SK-N-SH (cell line): ENCODE measurements at regions not wholly inside any gene's neighbourhood (a gene's known extent, or its start where the extent isn't known, plus 50 kb on each side); places are given as distances from the start of the nearest gene placed in this dataset.

Source experiments
- CTCF ChIA-PET: fragments of 300-600, 350-600 bp; formaldehyde crosslinking; extraction: SDS; loops from one replicate; lab custom pipeline; 2021; lab: Yijun Ruan, JAX
- POLR2A ChIA-PET: fragments of 350-600 bp; sonication (Branson Sonifier 250); formaldehyde crosslinking; extraction: SDS; loops from one replicate; lab custom pipeline; 2020; ENCODE audit warnings: antibody characterized with exemption, inconsistent platforms; lab: Yijun Ruan, JAX
- DNase-seq: peaks from one replicate; pipeline ENCODE4 v3.0.0; 2012
- H2AFZ ChIP-seq: fragments of 200-600 bp; sonication (generic); 2 replicates; pipeline ENCODE4 v1.8.1; 2016; ENCODE audit warnings: antibody characterized with exemption, mild to moderate bottlenecking, low read depth
- H3F3A ChIP-seq: fragments of 200-600 bp; sonication (generic); replicated peaks from 2 replicates; pipeline ENCODE3; 2016; ENCODE audit warnings: antibody characterized with exemption, mild to moderate bottlenecking; ENCODE audit not compliant: insufficient read depth
- H3K27ac ChIP-seq, 2 experiments: fragments of 200-500 bp in 1 of 2; fragments of 200-600 bp in 1 of 2; sonication (Bioruptor generic) in 1 of 2; sonication (generic), shearing (Covaris generic) in 1 of 2; 2 replicates each; pipeline versions ENCODE4 v1.5.1 to v1.6.1; 2014 to 2016; ENCODE audit warnings: low read depth in 2 of 2, inconsistent platforms in 1 of 2, low read length in 1 of 2, mild to moderate bottlenecking in 1 of 2, mixed read lengths in 1 of 2
- H3K27me3 ChIP-seq: fragments of 200-600 bp; sonication (generic), shearing (Covaris generic); 2 replicates; pipeline ENCODE4 v1.6.1; 2016; ENCODE audit warnings: mixed run types; ENCODE audit not compliant: insufficient read depth
- H3K36me3 ChIP-seq, 2 experiments: fragments of 200-500 bp in 1 of 2; fragments of 200-600 bp in 1 of 2; sonication (Bioruptor generic) in 1 of 2; sonication (generic) in 1 of 2; replicated peaks in 1 of 2; 2 replicates each; pipeline versions ENCODE3 to v1.5.1; 2014 to 2016; ENCODE audit warnings: low read length in 1 of 2, mild to moderate bottlenecking in 1 of 2; ENCODE audit not compliant: insufficient read depth in 2 of 2, control insufficient read depth in 1 of 2
- H3K4me1 ChIP-seq, 2 experiments: fragments of 200-500 bp in 1 of 2; fragments of 200-600 bp in 1 of 2; sonication (Bioruptor generic) in 1 of 2; sonication (generic), shearing (Covaris generic) in 1 of 2; 2 replicates each; pipeline versions ENCODE4 v1.5.1 to v1.6.1; 2014 to 2016; ENCODE audit warnings: low read depth in 1 of 2, low read length in 1 of 2, mixed run types in 1 of 2; ENCODE audit not compliant: insufficient read depth in 2 of 2, control insufficient read depth in 1 of 2
- H3K4me2 ChIP-seq: fragments of 200-600 bp; sonication (generic), shearing (Covaris generic); 2 replicates; pipeline ENCODE4 v1.6.1; 2017; ENCODE audit warnings: mixed run types
- H3K4me3 ChIP-seq, 2 experiments: fragments of 200-500 bp in 1 of 2; fragments of 200-600 bp in 1 of 2; sonication (Bioruptor generic) in 1 of 2; sonication (generic), shearing (Covaris generic) in 1 of 2; 2 replicates each; pipeline versions ENCODE4 v1.5.1 to v1.8.1; 2014 to 2016; ENCODE audit warnings: low read depth in 2 of 2, inconsistent platforms in 1 of 2, low read length in 1 of 2, mild to moderate bottlenecking in 1 of 2, mixed read lengths in 1 of 2, moderate library complexity in 1 of 2
- H3K79me2 ChIP-seq: fragments of 200-600 bp; sonication (generic); 2 replicates; pipeline ENCODE4 v1.8.1; 2017; ENCODE audit warnings: mild to moderate bottlenecking; ENCODE audit not compliant: insufficient read depth
- H3K9ac ChIP-seq: fragments of 200-600 bp; sonication (generic); 2 replicates; pipeline ENCODE4 v1.6.1; 2017; ENCODE audit warnings: mixed run types
- H3K9me2 ChIP-seq: fragments of 200-600 bp; sonication (generic); 2 replicates; pipeline ENCODE4 v1.6.1; 2017; ENCODE audit warnings: mixed run types
- H3K9me3 ChIP-seq: fragments of 200-600 bp; sonication (generic); 2 replicates; pipeline ENCODE4 v1.6.1; 2017; ENCODE audit warnings: mixed run types, mild to moderate bottlenecking, moderate library complexity
- H4K20me1 ChIP-seq: fragments of 200-600 bp; sonication (generic); 2 replicates; pipeline ENCODE4 v1.6.1; 2017; ENCODE audit warnings: mild to moderate bottlenecking, mixed run types; ENCODE audit not compliant: insufficient read depth
- CTCF ChIP-seq: fragments of 200-600 bp; sonication (generic); IDR thresholded peaks from 2 replicates; pipeline ENCODE4 v1.6.1; 2017; ENCODE audit warnings: antibody characterized with exemption, mild to moderate bottlenecking, moderate library complexity
- ELF1 ChIP-seq: IDR thresholded peaks from 2 replicates; pipeline ENCODE4 v1.4.0; 2012
- EP300 ChIP-seq, 2 experiments: IDR thresholded peaks; 2 replicates each; pipeline versions ENCODE4 v1.4.0 to v1.6.1; 2012; ENCODE audit warnings: borderline replicate concordance in 1 of 2, low read depth in 1 of 2, low read length in 1 of 2
- FOSL2 ChIP-seq: IDR thresholded peaks from 2 replicates; pipeline ENCODE4 v1.4.0; 2012; ENCODE audit warnings: low read depth, mild to moderate bottlenecking, moderate library complexity, borderline replicate concordance
- FOXJ3 ChIP-seq: sonication (generic); formaldehyde crosslinking; IDR thresholded peaks from 2 replicates; pipeline ENCODE4 v1.5.1; 2020; ENCODE audit warnings: mild to moderate bottlenecking, missing genetic modification reagents
- GABPA ChIP-seq: IDR thresholded peaks from 2 replicates; pipeline ENCODE4 v1.4.0; 2012; ENCODE audit warnings: low read depth, mild to moderate bottlenecking
- GATA2 ChIP-seq: sonication (generic); formaldehyde crosslinking; IDR thresholded peaks from 2 replicates; pipeline ENCODE4 v1.5.0; 2020; ENCODE audit warnings: mild to moderate bottlenecking, missing genetic modification reagents
- IRF3 ChIP-seq: fragments of 150-350 bp; IDR thresholded peaks from 2 replicates; pipeline ENCODE4 v1.6.1; 2016; ENCODE audit warnings: mild to moderate bottlenecking, low read depth, low read length
- MAX ChIP-seq: IDR thresholded peaks from 2 replicates; pipeline ENCODE4 v1.4.0; 2012; ENCODE audit warnings: low read depth
- MEF2A ChIP-seq: IDR thresholded peaks from 2 replicates; pipeline ENCODE4 v1.4.0; 2012; ENCODE audit warnings: low read depth, borderline replicate concordance
- MXI1 ChIP-seq: IDR thresholded peaks from 2 replicates; pipeline ENCODE4 v1.6.1; 2012; ENCODE audit warnings: mild to moderate bottlenecking, low read depth, low read length, improper control_type of control experiment
- NFIC ChIP-seq: IDR thresholded peaks from 2 replicates; pipeline ENCODE4 v1.4.0; 2012; ENCODE audit warnings: borderline replicate concordance
- NRF1 ChIP-seq: IDR thresholded peaks from 2 replicates; pipeline ENCODE4 v1.6.1; 2012; ENCODE audit warnings: low read depth, mild to moderate bottlenecking, low read length
- RAD21 ChIP-seq: IDR thresholded peaks from 2 replicates; pipeline ENCODE4 v1.6.1; 2012; ENCODE audit warnings: mild to moderate bottlenecking, low read length
- SIN3A ChIP-seq: IDR thresholded peaks from 2 replicates; pipeline ENCODE4 v1.6.1; 2012; ENCODE audit warnings: low read depth, mild to moderate bottlenecking, low read length, moderate library complexity, borderline replicate concordance
- USF1 ChIP-seq: IDR thresholded peaks from 2 replicates; pipeline ENCODE4 v1.4.0; 2012; ENCODE audit warnings: low read depth, borderline replicate concordance
- USF2 ChIP-seq: fragments of 150-350 bp; IDR thresholded peaks from 2 replicates; pipeline ENCODE4 v1.6.1; 2017; ENCODE audit warnings: antibody characterized with exemption, low read length, low read depth, borderline replicate concordance
- WGBS: methylation state at CpG from one replicate; pipeline ENCODE4 v1.1.6; 2017; ENCODE audit warnings: low lambda C conversion rate; 5-methylcytosine and 5-hydroxymethylcytosine counted together

- TF ChIP-seq CTCF: no peak
- TF ChIP-seq SIN3A: no peak
- TF ChIP-seq MEF2A: no peak
- TF ChIP-seq ELF1: no peak
- no peak for TF ChIP-seq IRF3
- TF ChIP-seq MAX: no peak
These were observed 644.7 kb upstream of the PCDH10 start (continued) for GRCh38 chr4:132504438-132504837.

- WGBS: 14% methylated on average over 2 of the region's 2 CpGs
- H3K9ac ChIP-seq: no peak overlapping the region
- CTCF ChIA-PET: no interaction called here
- H3K27me3 ChIP-seq: no peaks in the 10 kb centered on the region
- no peak for TF ChIP-seq IRF3
- no peak for TF ChIP-seq GATA2 (CRISPR knock-in tag)
- TF ChIP-seq USF2: no peak
- no peak for TF ChIP-seq USF1
- TF ChIP-seq MAX: no peak
- TF ChIP-seq MEF2A: no peak
- TF ChIP-seq FOXJ3: no peak
- TF ChIP-seq ELF1: no peak
- no peak for TF ChIP-seq FOSL2
- no peak for TF ChIP-seq EP300 (IDR thresholded peaks at IDR 0.05; ENCODE audit: borderline replicate concordance in 1 of 2, low read depth in 1 of 2, low read length in 1 of 2)
- no peak for TF ChIP-seq MXI1
- no peak for TF ChIP-seq RAD21
- no peak for TF ChIP-seq NRF1
- no peak for TF ChIP-seq NFIC
- TF ChIP-seq GABPA: no peak
- TF ChIP-seq, all 33 proteins: peak for 0
- POLR2A ChIA-PET: no interaction called here
- no peaks in the 10 kb centered on the region for H4K20me1 ChIP-seq
- no peak overlapping the region for H3K4me3 ChIP-seq
- no peaks in the 10 kb centered on the region for H3K9me2 ChIP-seq
- no peak overlapping the region for H2AFZ ChIP-seq
- no peaks in the 10 kb centered on the region for H3K36me3 ChIP-seq
- no peaks in the 10 kb centered on the region for H3F3A ChIP-seq
- no peaks in the 10 kb centered on the region for H3K79me2 ChIP-seq
- H3K9me3 ChIP-seq: no peaks in the 10 kb centered on the region
- DNase-seq: no peak
- no peak overlapping the region for H3K27ac ChIP-seq
- H3K4me1 ChIP-seq: no peaks in the 10 kb centered on the region
- H3K4me2 ChIP-seq: no peak overlapping the region
These were observed 642.5 kb upstream of the PCDH10 start for GRCh38 chr4:132506568-132506967.
